Stomach (tissue), 4 donors: ENCODE measurements at regions not wholly inside any gene's neighbourhood (a gene's known extent, or its start where the extent isn't known, plus 50 kb on each side); places are given as distances from the start of the nearest gene placed in this dataset.

ENCODE experiments used
- POLR2AphosphoS5 ChIP-seq, 3 donors: sonication (generic); formaldehyde crosslinking; IDR thresholded peaks; one replicate each; pipeline ENCODE4 v1.6.1; 2016; ENCODE audit warnings: antibody characterized with exemption in 3 of 3
- TF ChIP-seq, protein P1 (sequence below), 7 experiments: fragments of 450-650 bp in 4 of 7; fragments of 200-600 bp in 3 of 7; sonication (generic) in 3 of 7; IDR thresholded peaks; one replicate each; pipeline ENCODE4 v1.5.1; 2016 to 2019; ENCODE audit warnings: antibody characterized with exemption in 7 of 7, control low read depth in 2 of 7, mild to moderate bottlenecking in 1 of 7

DNA sequence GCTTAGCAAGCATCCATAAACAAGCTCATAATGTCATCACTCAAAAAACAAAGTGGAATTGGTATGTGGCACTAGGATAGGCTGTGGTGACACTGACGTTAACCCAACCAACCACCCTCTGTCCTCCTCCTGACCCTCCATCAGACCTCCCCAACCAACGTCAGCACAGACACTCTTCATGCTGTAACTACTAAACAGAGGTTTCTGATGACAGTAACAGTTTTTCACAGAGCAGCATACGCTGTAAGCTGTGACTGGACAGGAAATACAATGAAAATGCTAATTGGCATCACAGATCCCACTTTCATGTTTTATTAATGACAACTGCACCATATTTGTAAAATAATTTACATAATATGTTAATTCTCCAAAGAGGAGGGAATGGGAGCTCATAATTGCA, 238.0 kb downstream of the IRS2 start:
- TF ChIP-seq, protein P1, sequence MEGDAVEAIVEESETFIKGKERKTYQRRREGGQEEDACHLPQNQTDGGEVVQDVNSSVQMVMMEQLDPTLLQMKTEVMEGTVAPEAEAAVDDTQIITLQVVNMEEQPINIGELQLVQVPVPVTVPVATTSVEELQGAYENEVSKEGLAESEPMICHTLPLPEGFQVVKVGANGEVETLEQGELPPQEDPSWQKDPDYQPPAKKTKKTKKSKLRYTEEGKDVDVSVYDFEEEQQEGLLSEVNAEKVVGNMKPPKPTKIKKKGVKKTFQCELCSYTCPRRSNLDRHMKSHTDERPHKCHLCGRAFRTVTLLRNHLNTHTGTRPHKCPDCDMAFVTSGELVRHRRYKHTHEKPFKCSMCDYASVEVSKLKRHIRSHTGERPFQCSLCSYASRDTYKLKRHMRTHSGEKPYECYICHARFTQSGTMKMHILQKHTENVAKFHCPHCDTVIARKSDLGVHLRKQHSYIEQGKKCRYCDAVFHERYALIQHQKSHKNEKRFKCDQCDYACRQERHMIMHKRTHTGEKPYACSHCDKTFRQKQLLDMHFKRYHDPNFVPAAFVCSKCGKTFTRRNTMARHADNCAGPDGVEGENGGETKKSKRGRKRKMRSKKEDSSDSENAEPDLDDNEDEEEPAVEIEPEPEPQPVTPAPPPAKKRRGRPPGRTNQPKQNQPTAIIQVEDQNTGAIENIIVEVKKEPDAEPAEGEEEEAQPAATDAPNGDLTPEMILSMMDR (IDR thresholded peaks at IDR 0.05): no peak
- no peak for TF ChIP-seq POLR2AphosphoS5 (IDR thresholded peaks at IDR 0.05)
